IPS-18c (cell line): ENCODE measurements at regions not wholly inside any gene's neighbourhood (a gene's known extent, or its start where the extent isn't known, plus 50 kb on each side); places are given as distances from the start of the nearest gene placed in this dataset.

Experiments
- H3K4me3 ChIP-seq: 2 replicates; pipeline ENCODE4 v1.7.0; 2013; ENCODE audit warnings: low read depth, mild to moderate bottlenecking, low read length, moderate library complexity; ENCODE audit not compliant: insufficient read depth
- H3K9me3 ChIP-seq: one replicate; pipeline ENCODE4 v1.6.1; 2013; ENCODE audit warnings: mild to moderate bottlenecking, low read length, moderate library complexity; ENCODE audit not compliant: control insufficient read depth, insufficient read depth

DNA sequence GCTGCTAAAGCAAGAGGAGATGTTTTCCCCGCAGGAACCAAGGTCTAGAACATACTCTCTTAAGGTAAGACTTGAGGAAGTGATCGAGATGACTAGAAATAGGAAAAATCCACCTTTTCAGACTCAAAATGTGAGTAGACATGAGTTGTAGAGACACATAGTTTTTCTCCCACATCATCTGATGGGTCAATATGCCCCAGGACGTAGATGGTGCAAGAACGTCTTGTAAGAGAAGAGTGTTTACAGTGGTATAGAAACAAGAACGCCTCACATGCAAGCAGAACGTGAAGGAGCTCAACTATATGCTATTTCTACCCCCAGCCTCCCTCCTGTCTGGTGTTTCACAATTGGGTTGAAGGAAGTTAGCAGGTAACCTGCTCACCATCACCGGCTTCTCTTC is 144.0 kb upstream of the BACE2 start:
- H3K9me3 ChIP-seq: peaks cover 3% of the 10 kb centered on the region
- H3K4me3 ChIP-seq: no peak overlapping the region

DNA sequence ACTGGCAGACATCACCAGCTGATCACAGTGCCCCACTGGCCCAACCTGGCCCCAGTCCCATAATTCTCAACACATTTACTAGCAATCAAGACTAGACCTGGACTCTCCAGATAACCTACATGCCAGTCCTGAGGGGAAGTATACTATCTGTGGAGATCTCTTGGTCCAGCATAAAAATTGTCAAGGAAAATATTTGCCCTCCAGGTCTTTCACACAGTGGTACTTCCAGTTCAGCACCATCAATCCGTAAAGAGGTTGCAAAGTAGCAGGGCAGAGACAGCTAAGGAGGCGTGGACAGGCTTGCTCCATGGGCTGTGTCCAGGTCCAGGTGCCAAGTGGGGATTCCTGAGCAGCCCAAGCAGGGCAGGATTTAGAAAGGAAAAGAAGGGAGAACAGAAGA is 143.6 kb upstream of the BACE2 start:
- no peak overlapping the region for H3K4me3 ChIP-seq
- peaks cover 3% of the 10 kb centered on the region for H3K9me3 ChIP-seq

DNA sequence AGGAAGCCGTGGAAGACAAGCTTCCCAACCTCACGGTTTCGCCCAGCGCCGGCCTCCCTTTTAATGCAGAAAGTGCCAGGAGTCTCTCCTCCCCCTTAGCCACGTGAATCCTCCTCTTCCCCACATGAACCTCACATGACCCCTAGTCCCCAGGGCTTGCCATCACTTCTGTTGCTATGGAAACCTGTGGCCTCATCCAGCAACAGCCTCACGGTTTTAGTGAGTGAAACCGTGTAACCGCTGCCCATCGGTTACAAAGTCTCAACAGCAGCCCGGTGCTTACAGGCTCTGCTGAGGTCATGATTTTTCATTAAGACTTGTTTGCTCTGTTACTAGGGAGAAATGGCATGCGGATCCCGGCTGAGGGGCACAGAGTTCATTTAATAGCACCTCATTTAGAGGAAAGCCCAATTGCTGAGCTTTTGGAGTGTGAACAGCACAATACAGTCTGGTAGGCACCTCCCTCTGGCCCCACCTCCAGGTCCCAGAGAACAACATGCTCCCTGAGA is 143.2 kb upstream of the BACE2 start:
- peaks cover 3% of the 10 kb centered on the region for H3K9me3 ChIP-seq
- H3K4me3 ChIP-seq: no peak overlapping the region

DNA sequence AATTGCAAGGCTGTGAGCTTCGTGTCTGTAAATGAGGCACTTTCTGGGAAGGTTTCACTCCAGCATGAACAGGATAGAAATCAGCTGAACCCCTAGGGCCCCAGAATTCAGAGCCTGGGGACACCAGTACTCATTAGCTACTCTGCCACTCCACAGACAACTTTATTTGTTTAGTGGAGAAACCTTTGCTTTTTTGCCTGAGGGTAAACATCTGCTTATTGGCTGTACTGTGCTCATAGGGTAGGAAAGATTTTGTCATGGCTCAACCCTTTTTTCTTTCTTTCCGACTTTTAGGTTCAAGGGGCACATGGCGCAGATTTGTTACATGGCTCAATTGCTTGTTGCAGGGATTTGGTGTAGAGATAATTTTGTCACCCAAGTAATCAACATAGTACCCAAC is 138.4 kb upstream of the BACE2 start:
- Histone ChIP-seq H3K9me3 (peaks cover 3% of the 10 kb centered on the region), H3K4me3 (no peak overlapping the region)

DNA sequence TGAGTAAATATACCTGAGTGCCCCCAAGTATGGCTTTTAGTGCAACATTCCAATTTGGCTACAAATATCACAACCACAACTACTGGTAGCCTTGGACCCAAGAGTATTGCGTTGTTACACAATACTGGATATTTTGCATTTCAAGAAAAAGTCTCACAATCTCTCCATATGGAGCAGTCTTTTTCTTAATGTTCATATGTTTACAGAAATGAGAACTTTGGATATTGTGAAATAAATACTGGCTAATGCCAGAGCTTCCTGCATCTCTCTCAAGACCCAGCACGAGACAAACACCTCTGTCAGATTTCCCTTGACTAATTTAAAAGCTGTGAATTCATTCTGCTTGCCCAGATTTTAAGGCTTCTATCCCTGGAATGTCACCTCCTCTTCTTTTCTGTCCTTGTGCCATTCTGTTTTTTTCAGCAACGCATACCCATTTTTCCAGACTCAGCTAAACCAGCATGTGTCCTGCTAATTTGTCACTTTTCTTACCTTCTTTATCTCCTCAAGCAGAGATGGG is 136.2 kb upstream of the BACE2 start:
- no peak overlapping the region for H3K4me3 ChIP-seq
- no peaks in the 10 kb centered on the region for H3K9me3 ChIP-seq

DNA sequence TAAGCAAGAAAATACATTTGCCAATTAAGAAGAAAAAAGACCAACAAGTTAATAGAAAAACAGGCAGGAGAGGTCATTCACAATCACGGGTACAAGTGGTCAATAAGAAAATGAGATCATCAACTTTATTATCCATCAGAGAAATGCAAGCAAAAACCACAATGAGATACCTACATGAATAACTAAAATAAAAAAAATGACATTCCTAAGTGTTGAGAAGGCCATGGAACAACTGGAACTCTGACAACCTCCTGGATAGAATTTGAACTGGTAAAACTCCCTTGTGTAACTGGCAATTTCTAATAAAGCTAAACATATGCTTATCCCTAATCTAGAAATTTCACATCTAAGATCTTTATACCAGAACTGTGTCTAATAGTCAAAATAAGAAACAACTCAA is 135.4 kb upstream of the BACE2 start:
- H3K9me3 ChIP-seq: no peaks in the 10 kb centered on the region

DNA sequence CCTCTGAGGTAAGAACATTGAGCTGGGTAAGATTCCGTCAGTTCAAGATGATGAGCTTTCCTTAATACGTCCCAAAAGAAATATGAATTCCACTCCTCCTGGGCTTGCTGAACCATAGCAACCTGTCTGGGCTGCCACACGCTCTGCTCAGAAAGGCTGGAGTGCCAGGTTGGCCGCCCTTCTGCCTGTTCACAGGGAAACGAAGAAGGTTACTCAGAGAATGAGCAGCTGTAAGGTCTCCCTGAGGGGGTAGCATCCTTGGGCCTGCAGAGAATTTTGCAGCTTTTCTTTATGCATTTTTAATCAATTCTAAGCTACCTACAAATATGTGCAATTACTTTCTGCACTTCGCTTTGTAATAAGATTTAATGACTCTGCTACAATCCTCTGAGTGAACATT is 130.7 kb upstream of the BACE2 start:
- Histone ChIP-seq H3K4me3 (no peak overlapping the region), H3K9me3 (no peaks in the 10 kb centered on the region)

More for the DNA sequence above, 135.4 kb upstream of the BACE2 start:
- no peak overlapping the region for H3K4me3 ChIP-seq

DNA sequence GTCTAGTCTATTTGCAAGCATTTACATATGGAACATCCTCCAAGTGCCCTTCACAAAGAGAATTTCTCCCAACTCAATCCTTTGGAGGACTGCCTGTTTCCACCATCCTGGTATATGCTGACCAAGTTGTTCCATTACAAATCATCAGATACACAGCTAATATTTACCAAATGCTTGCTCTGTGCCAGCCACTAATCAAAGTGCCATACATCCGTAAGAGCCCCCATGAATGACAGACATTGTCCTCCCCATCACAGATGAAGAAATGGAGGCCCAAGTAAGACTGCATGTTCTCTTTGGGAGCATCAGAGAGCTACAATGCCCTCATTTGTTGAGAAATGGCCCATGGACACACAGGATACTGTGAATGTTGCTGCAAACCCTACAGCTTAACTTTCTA is 130.0 kb upstream of the BACE2 start:
- H3K9me3 ChIP-seq: no peaks in the 10 kb centered on the region
- no peak overlapping the region for H3K4me3 ChIP-seq

DNA sequence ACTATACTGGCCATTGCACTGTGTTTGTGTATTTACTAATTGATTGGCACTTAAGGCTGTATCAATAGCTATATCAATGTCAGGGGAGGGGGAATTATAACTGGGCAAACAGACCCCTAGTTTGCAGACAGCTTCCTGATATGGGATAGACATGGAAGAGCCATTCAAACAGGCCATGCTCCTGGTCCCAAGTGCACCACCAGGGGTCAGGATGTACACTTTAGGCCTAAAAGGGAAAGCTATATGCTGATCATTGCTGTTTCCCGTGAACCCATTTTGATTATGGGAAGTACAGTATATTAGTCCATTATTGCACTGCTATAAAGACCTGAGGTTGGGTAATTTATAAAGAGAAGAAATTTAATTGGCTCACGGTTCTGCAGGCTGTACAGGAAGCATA is 124.9 kb upstream of the BACE2 start:
- Histone ChIP-seq H3K9me3 (no peaks in the 10 kb centered on the region), H3K4me3 (no peak overlapping the region)

DNA sequence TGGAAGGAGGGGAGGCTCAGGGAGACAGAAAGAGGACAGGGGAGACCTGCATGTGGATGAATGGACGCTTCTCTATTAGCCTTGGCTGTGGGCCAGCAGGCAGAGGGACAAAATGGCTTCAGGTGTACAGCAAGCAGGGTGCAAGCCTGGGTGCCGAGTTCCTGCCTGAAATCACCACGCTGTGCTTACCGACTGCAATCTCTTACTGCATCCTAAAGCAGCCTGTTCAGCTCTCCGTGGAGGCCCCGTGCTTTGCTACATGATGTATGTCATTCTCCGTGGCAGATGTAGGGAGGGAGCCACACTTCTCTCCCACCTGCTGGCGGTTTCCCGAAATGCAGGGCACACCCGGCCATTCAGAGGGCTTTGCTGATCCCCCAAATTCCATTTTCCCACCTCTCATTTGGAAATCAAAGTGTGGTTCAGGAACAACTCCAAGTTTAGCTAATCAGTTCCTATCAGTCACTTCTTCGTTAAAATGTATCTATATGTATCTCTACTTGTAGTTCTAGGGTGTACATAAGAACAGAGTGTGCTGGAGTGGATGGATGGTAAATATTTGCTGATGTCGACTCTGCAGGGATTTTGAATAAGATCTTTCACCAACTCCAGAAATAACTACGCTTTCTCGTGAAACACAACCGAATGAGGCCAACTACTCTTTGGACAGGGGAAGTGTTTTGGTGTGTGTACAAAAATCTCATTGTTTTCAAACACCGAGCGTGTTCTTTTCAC is 122.3 kb upstream of the BACE2 start:
- H3K4me3 ChIP-seq: no peak overlapping the region
- H3K9me3 ChIP-seq: no peaks in the 10 kb centered on the region

DNA sequence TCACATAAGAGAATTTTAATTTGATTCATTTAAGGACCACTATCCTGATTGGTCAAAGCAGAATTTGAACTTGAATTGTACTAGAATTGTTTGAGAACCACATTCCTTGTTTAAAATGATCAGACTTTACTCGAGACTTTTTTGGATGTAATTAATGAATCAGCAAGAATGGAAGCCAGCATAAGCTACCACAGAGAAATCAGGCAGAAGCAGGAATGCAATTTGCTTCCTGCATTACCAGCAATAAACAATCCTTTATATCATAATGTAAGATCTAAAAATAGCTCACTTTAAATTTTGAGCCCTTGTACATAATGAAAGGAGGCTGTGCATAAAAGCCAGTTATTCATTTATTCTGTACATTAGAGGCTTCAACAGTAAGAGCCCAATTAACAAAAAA is 119.8 kb upstream of the BACE2 start:
- Histone ChIP-seq H3K9me3 (no peaks in the 10 kb centered on the region), H3K4me3 (no peak overlapping the region)

DNA sequence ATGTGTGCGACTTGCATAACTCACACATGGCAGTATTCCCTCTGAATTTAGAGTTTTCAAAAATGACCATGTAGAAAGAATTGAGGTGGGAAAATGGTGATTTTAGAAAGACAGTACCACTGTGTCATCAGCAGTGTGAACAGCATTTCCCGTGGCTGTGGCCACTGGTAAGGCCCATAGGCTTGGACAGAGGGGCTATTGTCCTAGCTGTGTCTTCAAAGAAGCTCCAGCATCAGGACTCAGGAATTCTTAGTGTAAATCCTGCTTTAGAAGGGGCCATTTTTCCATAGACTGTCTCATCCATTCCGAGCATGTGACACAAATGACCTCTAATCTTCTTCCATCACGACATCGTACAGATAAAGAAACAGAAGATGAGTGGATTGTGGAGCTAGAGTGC is 119.3 kb upstream of the BACE2 start:
- Histone ChIP-seq H3K4me3 (no peak overlapping the region), H3K9me3 (no peaks in the 10 kb centered on the region)

DNA sequence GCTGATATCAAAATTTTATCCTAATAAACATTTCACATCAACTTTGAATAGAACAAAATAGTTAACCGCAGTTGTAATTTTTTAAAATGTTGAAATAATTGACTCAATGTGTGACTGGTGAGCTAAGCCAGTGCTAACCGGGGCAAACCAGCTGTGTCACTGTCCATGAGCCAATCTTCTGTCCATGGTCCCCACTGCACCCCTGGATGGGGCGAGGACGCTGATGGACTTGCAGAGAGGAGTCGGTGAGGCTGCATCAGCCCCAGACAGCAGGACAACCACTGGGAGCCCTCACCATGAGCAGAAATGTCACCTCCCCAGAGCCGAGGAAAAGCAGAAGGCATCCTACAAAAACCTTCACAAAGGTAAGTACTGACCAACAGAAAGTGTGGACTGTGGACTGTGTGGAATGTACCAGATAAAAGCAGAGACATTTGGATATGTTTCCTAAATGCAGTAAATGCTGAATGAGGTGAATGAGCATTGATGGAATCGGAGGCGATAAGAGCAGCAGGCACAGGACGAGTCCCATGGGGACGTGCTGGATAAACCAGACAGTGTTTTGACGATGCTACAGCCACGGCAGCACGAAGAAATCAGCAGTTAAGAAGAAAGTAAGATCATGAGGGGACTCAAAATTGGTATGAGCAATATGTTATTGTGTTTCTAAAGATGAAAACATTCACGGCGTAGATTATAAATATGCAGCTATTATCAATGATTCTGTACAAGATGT is 115.0 kb upstream of the BACE2 start:
- Histone ChIP-seq H3K4me3 (no peak overlapping the region), H3K9me3 (no peaks in the 10 kb centered on the region)

DNA sequence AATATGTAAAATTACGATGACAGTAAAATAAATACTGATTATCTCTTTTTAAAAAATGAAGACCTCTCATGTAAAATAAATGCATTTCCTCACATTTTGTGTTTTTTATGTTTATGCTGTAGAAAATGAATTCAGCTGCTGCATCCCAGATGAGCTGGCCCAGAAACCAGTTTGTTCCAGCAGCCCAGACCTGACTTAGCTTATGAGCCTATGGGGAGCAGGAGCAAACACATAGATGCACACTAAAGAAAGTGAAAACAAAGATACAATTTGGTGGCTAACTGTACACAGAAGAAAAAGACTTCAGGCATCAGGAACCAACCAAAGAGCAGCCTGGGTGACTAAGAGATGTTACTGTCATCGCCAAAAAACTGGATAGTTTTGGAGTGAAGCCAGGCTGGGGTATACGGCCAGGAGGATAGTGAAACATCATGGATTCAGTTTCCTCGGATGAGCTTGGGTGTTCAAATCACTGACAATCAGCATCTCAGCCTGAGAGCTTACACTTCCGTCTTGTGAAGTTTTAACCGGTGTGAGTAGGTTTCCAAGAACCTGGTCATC is 113.9 kb upstream of the BACE2 start:
- Histone ChIP-seq H3K4me3 (no peak overlapping the region), H3K9me3 (no peaks in the 10 kb centered on the region)

DNA sequence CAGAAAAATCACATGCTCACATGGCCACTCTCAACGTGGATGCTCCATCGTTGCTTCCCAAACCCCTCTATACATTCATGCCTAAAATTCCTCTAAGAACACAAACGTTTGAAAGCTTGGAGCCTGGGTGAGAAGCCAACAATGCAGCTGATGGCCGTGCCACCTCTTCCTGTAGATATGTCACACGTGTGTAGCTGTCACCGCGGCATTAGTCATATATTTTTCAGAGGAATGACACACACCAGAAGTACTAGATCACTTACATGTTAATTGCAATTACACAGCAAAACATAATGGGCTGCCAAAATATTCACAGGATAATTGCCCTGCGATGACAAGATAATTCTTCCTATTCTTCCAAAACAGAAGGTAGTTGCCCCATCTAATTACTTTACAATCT is 112.7 kb upstream of the BACE2 start:
- Histone ChIP-seq H3K4me3 (no peak overlapping the region), H3K9me3 (no peaks in the 10 kb centered on the region)

DNA sequence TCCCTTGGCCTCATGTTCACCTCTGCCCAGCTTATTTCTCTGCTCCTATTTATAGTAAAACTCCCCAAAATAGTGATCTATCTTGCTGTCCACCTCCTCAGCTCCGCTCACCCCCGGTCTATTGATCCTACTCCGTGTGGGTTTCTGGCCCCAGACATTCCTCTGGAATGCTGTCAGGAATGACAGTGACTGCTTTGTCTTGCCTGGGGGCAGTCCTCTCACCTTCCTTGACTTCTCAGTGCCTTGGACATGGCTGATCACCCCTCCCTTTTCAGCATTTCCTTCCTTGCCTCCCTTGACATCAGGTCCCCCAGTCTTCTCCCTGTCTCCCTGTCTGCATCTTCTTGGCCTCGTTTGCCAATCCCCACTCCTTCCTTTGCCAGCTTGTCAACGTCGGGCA is 108.1 kb upstream of the BACE2 start:
- Histone ChIP-seq H3K9me3 (no peaks in the 10 kb centered on the region), H3K4me3 (no peak overlapping the region)

DNA sequence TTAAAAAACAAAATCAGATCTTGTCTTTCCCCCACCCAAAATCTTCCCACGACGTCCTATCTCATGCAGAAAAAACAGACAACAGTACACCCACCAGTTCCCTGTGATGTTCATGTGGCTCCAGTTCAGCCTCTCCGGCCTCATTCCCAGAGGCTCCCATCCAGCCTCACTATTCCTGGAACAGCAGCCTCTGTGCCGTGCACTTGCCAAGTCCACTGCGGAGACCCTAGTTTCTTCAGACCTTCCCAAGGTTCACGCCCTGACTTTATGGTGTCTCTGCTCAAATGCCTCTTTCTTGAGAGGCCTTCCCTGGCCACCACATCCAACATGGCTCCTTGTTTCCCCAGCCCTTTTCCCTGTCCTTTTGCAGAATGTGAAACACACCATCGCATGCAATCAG is 106.3 kb upstream of the BACE2 start:
- H3K4me3 ChIP-seq: no peak overlapping the region
- H3K9me3 ChIP-seq: no peaks in the 10 kb centered on the region

DNA sequence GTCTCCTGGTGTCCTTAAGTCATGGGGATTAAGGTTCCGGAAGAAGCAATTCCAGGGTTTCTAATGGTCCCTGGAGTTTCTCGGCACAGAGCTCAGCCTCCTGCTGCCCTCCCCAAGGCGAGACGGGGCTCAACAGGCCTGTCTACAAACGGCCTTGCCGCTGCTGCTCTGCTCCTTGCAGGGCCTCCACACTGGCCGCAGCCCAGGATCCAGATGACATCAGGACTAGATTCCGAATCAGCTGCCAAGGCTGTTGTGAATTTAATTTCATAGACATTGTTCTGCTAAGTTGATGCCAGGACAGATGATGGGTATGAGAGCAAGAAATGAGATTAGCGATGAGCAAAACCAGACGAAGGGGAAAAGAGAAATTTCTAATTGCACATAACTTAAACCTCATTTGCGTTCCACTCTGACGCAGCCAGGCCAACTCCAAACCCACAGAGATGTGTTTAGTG is 103.6 kb upstream of the BACE2 start:
- Histone ChIP-seq H3K9me3 (no peaks in the 10 kb centered on the region), H3K4me3 (no peak overlapping the region)
